ENCODE measurements at regions not wholly inside any gene's neighbourhood (a gene's known extent, or its start where the extent isn't known, plus 50 kb on each side); places are given as distances from the start of the nearest gene placed in this dataset.

- TF ChIP-seq TRIM25 (IDR thresholded peaks at IDR 0.05; ENCODE audit: borderline replicate concordance) (no peak), MYC (IDR thresholded peaks at IDR 0.05; ENCODE audit: low read depth, low read length) (no peak), MYC (CRISPR knock-in tag; IDR thresholded peaks at IDR 0.05; ENCODE audit: borderline replicate concordance, low read depth) (no peak), EWSR1 (IDR thresholded peaks at IDR 0.05; ENCODE audit: borderline replicate concordance, low read depth, partially characterized antibody) (no peak), UBTF (IDR thresholded peaks at IDR 0.05; ENCODE audit: borderline replicate concordance in 1 of 2, low read depth in 2 of 2, low read length in 2 of 2) (no peak), ZNF717 (CRISPR knock-in tag; IDR thresholded peaks at IDR 0.05) (no peak), HNRNPK (IDR thresholded peaks at IDR 0.05; ENCODE audit: low read depth, low read length, poor library complexity, severe bottlenecking) (no peak), CREBBP (IDR thresholded peaks at IDR 0.05; ENCODE audit: low read depth, low read length) (no peak), CC2D1A (IDR thresholded peaks at IDR 0.05) (peak; percentile 55; the same call in 1 of the 2 replicates), POU5F1 (IDR thresholded peaks at IDR 0.05; ENCODE audit: borderline replicate concordance, low read depth, low read length, partially characterized antibody) (no peak), REST (IDR thresholded peaks at IDR 0.05; ENCODE audit: borderline replicate concordance) (no peak), REST (CRISPR knock-in tag; IDR thresholded peaks at IDR 0.05; ENCODE audit: low read depth) (no peak), CHD1 (IDR thresholded peaks at IDR 0.05; ENCODE audit: low read length) (no peak), ZNF253 (CRISPR knock-in tag; conservative IDR thresholded peaks at IDR 0.05) (no peak), MCM7 (IDR thresholded peaks at IDR 0.05) (no peak), BDP1 (IDR thresholded peaks at IDR 0.05; ENCODE audit: insufficient read depth, insufficient read length) (no peak), ZNF143 (CRISPR knock-in tag; IDR thresholded peaks at IDR 0.05) (no peak), DLX4 (CRISPR knock-in tag; IDR thresholded peaks at IDR 0.05) (no peak)
These were observed 1024.0 kb upstream of the CNTN5 start (continued) for GRCh38 chr11:97996762-97997161.

Measured in K562 (cell line).